Lung (tissue), 11 donors: ENCODE measurements at regions not wholly inside any gene's neighbourhood (a gene's known extent, or its start where the extent isn't known, plus 50 kb on each side); places are given as distances from the start of the nearest gene placed in this dataset.
"Not testable (repeated sequence)": the region's sequence is repeated elsewhere in the genome, so short reads cannot be mapped to it uniquely, and the experiment has no call there.

Experiments used
- ATAC-seq: fragments of 200-7000 bp; cut with Tn5 transposase; one replicate; pipeline ENCODE4 v1.9.1; 2020; ENCODE audit warnings: moderate number of reproducible peaks; ENCODE audit not compliant: insufficient read depth, low FRiP score
- DNase-seq, 3 donors: peaks; one replicate each; pipeline ENCODE4 v3.0.0-alpha.2; 2013 to 2017
- H3K27ac ChIP-seq, 2 donors: one replicate each; pipeline ENCODE4 v1.5.1; 2013; ENCODE audit warnings: mild to moderate bottlenecking in 2 of 2, moderate library complexity in 2 of 2, control low read depth in 1 of 2, inconsistent platforms in 1 of 2, low read depth in 1 of 2, low read length in 1 of 2
- H3K27me3 ChIP-seq, 3 donors: one replicate each; pipeline ENCODE4 v1.5.1; 2013; ENCODE audit warnings: low read length in 2 of 3; ENCODE audit not compliant: control insufficient read depth in 3 of 3, insufficient read depth in 3 of 3
- H3K36me3 ChIP-seq, 4 donors: one replicate each; pipeline ENCODE4 v1.5.1; 2013; ENCODE audit warnings: low read length in 4 of 4, mild to moderate bottlenecking in 1 of 4, moderate library complexity in 1 of 4; ENCODE audit not compliant: control insufficient read depth in 4 of 4, insufficient read depth in 4 of 4
- H3K4me1 ChIP-seq, 5 donors: one replicate each; pipeline ENCODE4 v1.5.1; 2013; ENCODE audit warnings: low read length in 5 of 5, mild to moderate bottlenecking in 2 of 5, moderate library complexity in 1 of 5; ENCODE audit not compliant: control insufficient read depth in 5 of 5, insufficient read depth in 5 of 5
- H3K4me3 ChIP-seq: one replicate; pipeline ENCODE4 v1.5.1; 2013; ENCODE audit warnings: mild to moderate bottlenecking, control low read depth, moderate library complexity
- H3K9ac ChIP-seq, 2 donors: one replicate each; pipeline ENCODE4 v1.5.1; 2013; ENCODE audit warnings: low read length in 2 of 2, control low read depth in 1 of 2; ENCODE audit not compliant: insufficient read depth in 1 of 2
- H3K9me3 ChIP-seq, 4 donors: one replicate each; pipeline ENCODE4 v1.5.1; 2013; ENCODE audit warnings: low read length in 3 of 4, mild to moderate bottlenecking in 1 of 4, moderate library complexity in 1 of 4; ENCODE audit not compliant: control insufficient read depth in 4 of 4, insufficient read depth in 3 of 4
- WGBS, 2 donors: extraction: QIAGEN DNeasy Blood & Tissue Kit; methylation state at CpG; one replicate each; pipeline ENCODE4 v1.1.7; 2013; 5-methylcytosine and 5-hydroxymethylcytosine counted together
- TF ChIP-seq, protein P1 (sequence below): IDR thresholded peaks from 2 replicates; pipeline ENCODE4 v1.5.1; 2012; ENCODE audit warnings: mild to moderate bottlenecking; ENCODE audit errors: control extremely low read depth, extremely low read depth
- donor health status: control.
- donor health status: control.
- donor health status: Bipolar disorder and iron deficiency.
- donor health status: healthy.
- donor health status: DM: yes; HTN: yes; CAD: no.

DNA sequence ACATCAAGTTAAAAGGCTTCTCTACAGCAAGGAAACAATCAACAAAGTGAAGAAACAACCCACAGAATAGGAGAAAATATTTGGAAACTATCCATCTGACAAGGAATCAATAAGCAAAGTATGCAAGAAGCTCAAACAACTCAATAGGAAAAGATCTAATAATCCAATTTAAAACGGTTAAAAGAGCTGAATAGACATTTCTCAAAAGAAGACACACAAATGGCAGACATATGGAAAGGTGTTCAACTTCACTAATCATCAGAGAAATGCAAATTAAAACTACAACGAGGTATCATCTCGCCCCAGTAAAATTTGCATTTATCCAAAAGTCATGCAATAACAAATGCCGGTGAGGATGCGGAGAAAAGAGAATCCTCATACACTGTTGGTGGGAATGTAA is 82.2 kb upstream of the NECTIN3 start:
- ATAC-seq, result no peak
- TF ChIP-seq, protein P1, sequence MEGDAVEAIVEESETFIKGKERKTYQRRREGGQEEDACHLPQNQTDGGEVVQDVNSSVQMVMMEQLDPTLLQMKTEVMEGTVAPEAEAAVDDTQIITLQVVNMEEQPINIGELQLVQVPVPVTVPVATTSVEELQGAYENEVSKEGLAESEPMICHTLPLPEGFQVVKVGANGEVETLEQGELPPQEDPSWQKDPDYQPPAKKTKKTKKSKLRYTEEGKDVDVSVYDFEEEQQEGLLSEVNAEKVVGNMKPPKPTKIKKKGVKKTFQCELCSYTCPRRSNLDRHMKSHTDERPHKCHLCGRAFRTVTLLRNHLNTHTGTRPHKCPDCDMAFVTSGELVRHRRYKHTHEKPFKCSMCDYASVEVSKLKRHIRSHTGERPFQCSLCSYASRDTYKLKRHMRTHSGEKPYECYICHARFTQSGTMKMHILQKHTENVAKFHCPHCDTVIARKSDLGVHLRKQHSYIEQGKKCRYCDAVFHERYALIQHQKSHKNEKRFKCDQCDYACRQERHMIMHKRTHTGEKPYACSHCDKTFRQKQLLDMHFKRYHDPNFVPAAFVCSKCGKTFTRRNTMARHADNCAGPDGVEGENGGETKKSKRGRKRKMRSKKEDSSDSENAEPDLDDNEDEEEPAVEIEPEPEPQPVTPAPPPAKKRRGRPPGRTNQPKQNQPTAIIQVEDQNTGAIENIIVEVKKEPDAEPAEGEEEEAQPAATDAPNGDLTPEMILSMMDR, result no peak
- H3K27me3 ChIP-seq, result no peaks in the 10 kb centered on the region
- no peaks in the 10 kb centered on the region for H3K36me3 ChIP-seq
- no peak overlapping the region for H3K4me3 ChIP-seq
- no peak overlapping the region for H3K9ac ChIP-seq
- WGBS, 2 donors, result 93 to 94% methylated on average over 5 of the region's 5 CpGs
- H3K4me1 ChIP-seq, result no peaks in the 10 kb centered on the region
- no peaks in the 10 kb centered on the region for H3K9me3 ChIP-seq
- H3K27ac ChIP-seq, result no peak overlapping the region
- DNase-seq, result no peak

DNA sequence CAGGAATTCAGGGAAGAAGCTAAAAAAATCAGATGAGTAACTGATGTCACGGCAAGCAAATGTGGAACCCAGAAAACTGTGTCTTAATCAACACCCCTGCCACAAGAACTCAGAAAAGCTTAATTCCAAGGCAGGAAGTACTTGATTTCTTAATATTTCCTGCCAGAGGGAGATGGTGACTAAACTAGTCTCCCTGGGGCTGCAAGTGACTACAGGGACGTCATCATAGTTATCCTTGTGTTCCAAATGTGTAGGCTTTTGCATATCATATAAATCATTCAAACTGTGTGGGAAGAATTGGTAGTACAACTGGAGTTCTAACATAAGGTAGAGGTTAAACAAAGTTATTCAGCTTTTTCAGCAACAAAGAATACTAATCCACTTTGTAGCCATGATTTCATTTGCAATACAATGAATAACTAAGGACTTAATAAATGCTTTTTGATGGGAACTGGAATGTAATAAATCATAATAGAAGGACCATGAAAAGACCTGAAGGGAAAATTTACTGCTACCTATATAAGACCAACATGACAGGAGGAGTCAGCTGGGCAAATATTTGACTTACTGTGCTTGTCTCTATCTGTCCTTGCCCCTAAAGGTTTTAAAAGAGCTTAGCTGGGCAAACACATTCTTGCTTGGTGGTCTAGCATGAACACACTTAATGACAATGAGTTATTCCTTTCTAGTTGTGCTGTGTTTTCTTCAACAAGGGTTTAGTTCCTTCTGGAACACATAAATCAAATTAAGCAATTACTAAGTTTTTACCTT is 76.0 kb upstream of the NECTIN3 start:
- Histone ChIP-seq H3K9me3 (peaks cover 0 to 4% (median 0%) of the 10 kb centered on the region in 4 donors), H3K27me3 (no peaks in the 10 kb centered on the region), H3K27ac (no peak overlapping the region), H3K36me3 (no peaks in the 10 kb centered on the region), H3K4me1 (no peaks in the 10 kb centered on the region), H3K4me3 (no peak overlapping the region), H3K9ac (no peak overlapping the region)
- TF ChIP-seq, protein P1, result no peak
- 18 to 38% methylated on average over 2 of the region's 2 CpGs for WGBS, 2 donors
- no peak for ATAC-seq
- no peak for DNase-seq

- ATAC-seq, H3K27me3 ChIP-seq, H3K27ac ChIP-seq, H3K36me3 ChIP-seq, H3K4me3 ChIP-seq, DNase-seq, H3K4me1 ChIP-seq, H3K9me3 ChIP-seq, H3K9ac ChIP-seq: not testable (repeated sequence)
- WGBS, 2 donors, result 60 to 71% methylated on average over 2 of the region's 2 CpGs
Measured at GRCh38 chr3:110998766-110999165, 72.8 kb upstream of the NECTIN3 start.

- H3K27me3 ChIP-seq, ATAC-seq, DNase-seq, H3K9ac ChIP-seq, H3K9me3 ChIP-seq, H3K36me3 ChIP-seq, H3K4me1 ChIP-seq, H3K27ac ChIP-seq, H3K4me3 ChIP-seq: not testable (repeated sequence)
- WGBS, 2 donors, result 76 to 84% methylated on average over 4 of the region's 4 CpGs
Measured at GRCh38 chr3:111006485-111006884, 65.1 kb upstream of the NECTIN3 start.
